ENCODE measurements at regions not wholly inside any gene's neighbourhood (a gene's known extent, or its start where the extent isn't known, plus 50 kb on each side); places are given as distances from the start of the nearest gene placed in this dataset.
"Not testable (repeated sequence)": the region's sequence is repeated elsewhere in the genome, so short reads cannot be mapped to it uniquely, and the experiment has no call there.

DNA sequence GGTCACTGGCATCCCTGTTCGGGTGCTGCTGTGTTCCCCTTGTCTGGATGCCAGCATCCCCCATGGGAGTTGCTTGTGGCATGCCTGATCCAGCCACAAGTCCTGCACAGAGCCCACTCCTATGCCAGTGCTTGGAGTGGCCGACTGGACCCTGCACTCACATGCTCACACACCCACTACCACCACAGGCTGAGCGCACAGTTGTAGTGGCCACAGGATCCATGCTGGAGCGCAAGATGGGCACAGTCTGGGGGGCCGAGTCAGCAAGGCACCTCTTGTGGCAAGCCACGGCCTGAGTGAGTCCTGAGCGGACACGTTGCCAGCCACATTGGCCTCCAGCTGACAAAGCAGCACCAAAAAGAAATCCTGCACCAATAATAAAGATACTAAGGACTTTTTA, 661.6 kb upstream of the TMPRSS15 start:
- no peak for DNase-seq (ENCODE audit: low spot score)

DNA sequence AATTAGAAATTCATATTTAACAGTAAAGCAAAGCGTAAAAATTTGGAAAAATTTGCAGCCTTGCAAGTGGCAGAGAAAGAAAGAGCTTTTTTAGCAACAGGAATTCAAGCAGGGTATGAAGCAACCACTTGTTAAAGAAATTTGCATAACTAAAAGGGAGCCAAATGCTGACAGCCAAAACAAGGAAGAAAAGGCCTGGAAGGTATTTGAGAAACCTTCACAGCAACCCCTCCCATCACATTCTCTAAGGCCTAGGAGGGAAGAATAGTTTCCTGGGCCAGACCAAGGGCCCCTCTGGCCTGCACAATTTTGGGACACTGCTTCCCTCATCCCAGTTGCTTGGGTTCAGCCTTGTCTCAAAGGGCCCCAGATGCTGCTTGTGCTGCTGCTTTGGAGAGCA, 672.4 kb upstream of the TMPRSS15 start:
- DNase-seq (ENCODE audit: low spot score) = no peak

DNA sequence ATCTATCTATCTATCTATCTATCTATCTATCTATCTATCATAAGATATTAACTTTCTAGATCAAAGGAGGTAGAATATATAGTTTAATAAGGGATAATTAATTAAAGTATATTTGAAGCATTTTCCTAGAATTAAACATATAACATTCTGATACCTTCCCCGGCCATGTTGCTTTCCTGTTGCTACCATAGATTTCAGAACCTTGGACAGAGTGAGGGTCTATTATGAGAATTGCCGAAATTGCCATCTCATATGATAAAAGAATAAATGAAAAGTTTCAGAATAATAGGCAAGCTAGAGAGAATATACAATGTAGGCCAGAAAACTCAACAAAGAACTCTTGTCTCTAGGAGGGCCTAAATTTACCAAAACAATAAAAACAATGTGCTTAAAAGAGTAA, 706.1 kb upstream of the TMPRSS15 start:
- no peak for DNase-seq (ENCODE audit: low spot score)

DNA sequence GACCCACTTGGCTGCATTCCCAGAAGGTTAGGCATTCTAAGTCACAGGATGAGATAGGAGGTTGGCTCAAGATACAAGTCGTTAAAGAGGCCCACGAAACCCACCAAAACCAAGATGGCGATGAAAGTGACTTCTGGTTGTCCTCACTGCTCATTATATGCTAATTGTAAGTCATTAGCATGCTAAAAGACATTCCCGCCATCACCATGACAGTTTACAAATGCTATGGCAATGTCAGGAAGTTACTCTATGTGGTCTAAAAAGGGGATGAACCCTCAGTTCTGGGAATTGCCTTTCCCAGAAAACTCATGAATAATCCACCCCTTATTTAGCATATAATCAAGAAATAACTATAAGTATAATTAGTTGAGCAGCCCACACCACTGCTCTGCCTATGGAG, 715.7 kb upstream of the TMPRSS15 start:
- not testable (repeated sequence) for DNase-seq (ENCODE audit: low spot score)

DNA sequence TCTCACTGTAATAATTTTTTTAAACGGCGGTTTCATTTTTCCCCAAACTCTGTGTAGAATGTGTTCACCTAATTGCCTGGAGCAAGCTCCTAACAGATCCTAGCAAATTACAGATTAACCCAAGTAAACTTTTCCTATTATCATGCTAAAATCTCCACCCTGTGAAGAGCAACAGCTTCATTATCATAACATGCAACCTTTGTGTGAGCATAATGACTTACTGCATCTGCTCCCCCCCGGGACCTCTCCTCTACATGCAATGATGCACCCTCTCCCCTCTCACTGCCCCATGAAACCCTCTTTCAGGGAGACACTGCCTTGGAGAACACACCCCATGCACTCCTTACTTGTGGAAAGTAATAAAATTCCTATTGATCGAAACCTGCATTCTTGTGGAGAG, 717.0 kb upstream of the TMPRSS15 start:
- no peak for DNase-seq (ENCODE audit: low spot score)

DNA sequence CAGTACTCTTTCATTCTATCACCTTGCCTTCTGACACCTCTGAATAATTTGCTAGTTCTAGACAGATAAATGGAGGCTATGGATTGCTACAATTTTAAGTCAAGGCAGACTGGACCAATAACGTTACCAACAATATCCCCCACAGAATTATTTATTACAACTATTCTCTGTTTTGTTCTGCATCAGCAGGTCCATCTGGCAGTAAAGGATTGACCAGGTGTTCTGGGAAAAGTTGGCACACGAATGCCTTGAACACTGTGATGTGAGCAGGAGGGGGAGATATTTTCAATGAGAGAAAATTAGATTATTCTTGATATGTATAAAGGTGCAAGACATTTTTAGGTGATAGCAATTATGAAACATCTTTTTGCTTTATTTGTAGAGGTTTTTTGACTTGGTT, 718.8 kb upstream of the TMPRSS15 start:
- DNase-seq (ENCODE audit: low spot score) = no peak

DNA sequence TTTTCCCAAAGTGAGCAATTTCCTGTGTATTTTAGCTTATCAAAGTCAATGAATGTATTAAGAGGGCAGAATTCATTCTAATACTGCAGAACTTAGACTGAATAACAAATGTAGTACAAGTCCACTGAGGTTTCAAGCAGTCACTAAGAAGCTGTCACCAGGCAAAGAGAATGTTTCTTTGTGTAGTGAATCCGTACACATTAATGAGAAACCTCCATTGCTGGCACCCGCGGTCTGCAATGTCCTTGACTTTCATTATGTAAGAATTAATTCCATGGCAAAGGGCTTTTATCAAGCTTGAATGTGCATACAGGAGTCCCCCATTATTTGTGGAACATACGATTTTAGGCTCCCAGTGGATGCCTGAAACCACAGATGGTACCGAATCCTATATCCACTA, 719.5 kb upstream of the TMPRSS15 start:
- no peak for DNase-seq (ENCODE audit: low spot score)

DNA sequence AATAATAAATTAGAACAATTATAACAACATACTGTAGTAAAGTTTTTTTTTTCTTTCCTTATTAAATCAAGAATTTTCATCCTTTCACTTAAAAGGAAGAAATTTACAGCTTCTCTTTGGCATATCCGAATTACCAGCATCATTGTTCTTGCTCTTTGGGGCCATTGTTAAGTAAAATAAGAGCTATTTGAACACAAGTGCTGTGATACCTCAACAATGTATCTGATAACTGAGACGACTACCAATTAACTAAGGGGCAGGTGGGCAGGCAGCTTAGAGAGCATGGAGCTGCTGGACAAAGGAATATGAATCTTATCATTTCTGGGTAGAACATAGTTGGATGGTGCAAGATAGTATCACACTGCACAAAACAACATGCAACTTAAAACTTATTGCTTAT, 719.9 kb upstream of the TMPRSS15 start:
- DNase-seq (ENCODE audit: low spot score) = no peak

DNA sequence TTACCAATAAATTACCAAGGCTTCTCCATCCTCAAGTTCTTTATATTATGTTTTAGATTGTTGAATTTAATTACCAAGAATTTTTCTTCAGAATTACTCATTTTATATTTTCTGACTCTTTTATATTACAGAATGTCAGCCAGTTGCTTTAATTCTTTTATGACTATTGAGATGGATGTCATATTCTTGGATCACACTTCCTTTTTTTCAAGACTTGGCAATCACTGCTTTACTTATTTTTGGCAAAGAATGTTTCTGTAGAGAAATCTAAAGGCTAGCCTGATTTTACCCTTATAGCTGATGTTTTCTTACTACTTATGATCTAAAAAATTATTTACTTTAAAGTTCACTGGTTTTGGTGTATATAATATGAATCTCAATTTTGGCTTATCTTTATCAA, 721.1 kb upstream of the TMPRSS15 start:
- DNase-seq (ENCODE audit: low spot score) = no peak

DNA sequence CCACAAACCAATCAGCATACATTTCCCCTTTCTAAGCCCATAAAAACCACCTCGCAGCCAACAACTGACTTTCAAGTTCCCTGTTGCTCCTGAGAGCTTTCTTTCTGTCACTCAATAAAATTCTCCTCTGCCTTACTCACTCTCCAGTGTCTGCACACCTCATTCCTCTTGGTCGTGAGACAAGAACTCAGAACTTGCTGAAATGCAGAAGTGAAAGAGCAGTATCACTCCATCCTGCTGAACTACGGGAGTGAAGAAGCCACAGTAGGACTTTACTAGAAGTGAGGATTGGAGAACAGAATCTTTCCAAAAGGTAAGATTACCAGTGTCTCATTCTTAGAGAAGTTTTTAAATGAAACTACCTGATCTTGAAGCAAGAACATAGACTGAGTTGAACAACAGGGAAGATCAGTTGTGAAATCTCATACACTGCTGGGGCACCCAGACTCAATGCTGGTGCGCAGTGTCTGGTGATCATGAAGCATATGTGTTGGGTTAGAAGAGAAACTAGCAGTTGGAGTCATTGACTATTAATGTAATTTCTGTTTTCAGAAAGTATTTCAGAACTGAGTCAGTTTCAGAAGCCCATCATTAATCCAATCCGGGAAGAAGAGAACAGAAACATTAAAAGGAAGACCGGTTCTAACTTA, 726.9 kb upstream of the TMPRSS15 start:
- no peak for DNase-seq (ENCODE audit: low spot score)

DNA sequence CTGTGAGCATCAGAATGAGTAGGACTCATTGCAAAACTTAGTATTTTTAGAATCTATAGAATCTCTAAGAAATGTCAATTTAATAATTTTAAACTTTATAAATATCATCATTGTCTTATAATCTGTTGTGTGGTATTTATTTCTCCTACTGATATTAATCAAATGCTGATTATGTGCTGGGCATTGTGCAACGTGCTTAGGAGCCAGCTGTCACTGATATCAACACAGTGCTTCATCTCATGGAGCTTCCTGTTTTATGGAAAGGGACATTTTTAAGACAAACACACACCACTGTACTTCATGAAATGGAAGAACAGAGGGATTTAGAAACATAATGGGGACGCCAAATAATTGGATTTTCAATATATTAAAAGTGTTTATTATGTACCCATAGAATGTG, 737.9 kb upstream of the TMPRSS15 start:
- DNase-seq (ENCODE audit: low spot score) = no peak

DNA sequence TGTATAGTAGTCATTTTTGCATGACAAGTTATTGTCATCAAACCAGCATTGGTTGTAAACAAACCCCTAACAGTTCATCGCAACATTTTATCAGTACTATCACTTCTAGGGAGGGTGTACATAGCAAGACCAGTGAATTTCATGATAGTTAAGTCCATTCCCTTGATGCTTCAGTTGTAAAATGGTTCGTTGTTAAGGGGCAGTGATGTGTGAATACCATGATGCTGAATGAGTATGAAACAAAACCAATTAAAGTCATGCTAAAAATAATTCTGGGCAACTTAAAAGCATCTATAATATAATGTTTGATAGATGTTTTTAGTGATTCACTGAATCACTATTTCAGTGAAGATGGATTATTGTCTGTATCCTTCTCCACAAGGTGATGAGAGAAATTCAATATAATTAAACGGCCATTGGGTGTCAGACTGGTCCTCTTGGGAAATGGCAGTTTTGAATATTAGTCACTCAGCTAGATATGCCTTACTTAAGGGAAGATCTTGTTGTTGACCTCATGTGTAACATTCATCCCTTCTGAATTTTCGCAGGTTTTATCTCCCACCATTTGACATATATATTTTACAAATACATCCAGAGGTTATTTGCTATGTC, 742.2 kb upstream of the TMPRSS15 start:
- DNase-seq (ENCODE audit: low spot score) = no peak

DNA sequence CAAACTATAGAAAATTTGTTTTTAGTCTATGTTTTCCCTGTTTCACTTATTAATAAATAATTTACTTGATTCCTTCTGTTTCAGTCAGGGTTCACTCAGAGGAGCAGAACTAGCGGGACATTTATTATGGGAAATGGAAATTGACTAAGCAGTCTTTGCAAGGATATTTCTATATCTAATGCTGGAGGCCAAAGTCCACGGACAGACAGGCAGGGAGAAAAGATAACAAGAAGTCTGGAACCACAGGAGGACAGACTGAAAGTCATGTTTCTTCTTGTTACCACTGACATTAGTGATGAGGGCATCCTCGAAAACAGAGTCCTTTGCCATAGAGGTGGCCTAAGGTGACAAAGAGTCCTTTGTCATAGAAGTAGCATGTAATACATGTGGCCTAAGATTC, 744.5 kb upstream of the TMPRSS15 start:
- no peak for DNase-seq (ENCODE audit: low spot score)

DNA sequence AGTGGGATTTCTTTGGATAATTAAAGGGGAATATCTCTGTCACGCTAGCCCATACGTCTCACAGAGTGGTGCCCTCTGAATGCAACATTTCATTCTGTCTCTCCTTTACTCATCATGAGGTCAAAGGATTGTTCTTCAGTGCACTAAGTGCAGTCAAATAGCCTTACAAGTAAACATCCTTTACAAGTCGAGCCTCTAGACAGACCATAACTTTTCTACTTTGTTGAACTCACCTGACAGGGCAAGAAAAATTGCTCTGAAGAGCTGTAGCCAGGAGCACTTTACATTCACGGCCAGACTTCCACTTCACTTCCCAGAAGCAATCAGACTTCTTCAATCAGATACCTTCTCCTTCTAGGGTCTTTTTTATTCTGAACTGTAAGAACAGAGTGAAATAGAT, 768.0 kb upstream of the TMPRSS15 start:
- DNase-seq (ENCODE audit: low spot score) = no peak

DNA sequence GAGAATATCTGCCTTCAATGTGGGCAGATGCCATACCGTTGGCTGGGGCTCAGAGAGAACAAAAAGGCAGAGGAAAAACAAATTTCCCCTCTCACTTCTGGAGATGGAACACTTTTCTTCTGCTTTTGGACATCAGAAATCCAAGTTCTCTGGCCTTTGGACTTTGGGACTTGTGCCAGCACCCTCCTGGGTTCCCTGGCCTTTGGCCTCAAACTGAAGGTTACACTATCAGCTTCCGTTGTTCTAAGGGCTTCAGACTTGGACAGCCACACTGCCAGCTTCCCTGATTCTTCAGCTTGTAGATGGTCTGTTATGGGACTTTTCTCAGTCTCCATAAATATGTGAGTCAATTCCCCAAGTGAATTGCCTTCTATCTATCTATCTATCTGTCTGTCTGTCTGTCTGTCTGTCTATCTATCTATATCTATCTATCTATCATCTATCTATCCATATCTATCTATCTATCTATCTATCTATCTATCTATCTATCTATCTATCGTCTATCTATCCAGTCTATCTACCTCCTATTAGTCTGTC, 778.1 kb upstream of the TMPRSS15 start:
- no peak for DNase-seq (ENCODE audit: low spot score)

DNA sequence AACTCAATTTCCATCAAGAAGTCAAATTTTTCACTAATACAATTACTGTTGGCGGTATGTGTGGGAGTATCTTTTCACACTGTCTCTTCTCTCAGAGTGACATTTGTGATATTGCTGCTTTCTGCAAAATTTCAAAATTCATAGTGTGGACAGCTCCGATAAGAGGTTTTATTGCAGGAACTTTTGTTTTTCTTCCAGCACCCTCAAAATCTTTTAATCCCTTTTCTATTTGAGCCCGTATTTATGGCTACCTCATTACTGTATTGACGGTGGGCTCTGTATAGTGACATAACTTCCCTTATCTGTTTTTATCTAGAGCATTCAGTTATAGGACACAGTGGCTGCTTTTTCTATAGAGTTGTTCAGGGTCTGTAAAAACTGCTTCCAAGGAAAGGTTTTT, 794.4 kb upstream of the TMPRSS15 start:
- no peak for DNase-seq (ENCODE audit: low spot score)

DNA sequence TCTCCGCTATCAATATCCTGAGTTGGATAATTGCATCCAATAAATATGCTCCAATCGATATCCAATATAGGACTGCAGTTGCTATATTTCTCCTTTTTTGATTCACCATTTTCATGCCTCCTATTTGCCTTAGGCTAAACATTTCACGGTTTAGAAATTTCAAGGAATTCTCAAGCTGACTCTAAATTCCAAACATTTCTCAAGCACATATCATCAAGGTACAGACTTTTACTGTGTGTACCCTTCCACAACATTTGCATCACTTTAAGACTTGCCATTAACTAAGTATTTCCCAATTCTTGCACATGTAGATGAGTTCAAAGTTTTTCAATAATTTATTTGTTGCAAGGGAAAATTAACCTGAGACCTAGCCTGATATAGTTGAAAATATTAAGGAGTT, 795.2 kb upstream of the TMPRSS15 start:
- no peak for DNase-seq (ENCODE audit: low spot score)

DNA sequence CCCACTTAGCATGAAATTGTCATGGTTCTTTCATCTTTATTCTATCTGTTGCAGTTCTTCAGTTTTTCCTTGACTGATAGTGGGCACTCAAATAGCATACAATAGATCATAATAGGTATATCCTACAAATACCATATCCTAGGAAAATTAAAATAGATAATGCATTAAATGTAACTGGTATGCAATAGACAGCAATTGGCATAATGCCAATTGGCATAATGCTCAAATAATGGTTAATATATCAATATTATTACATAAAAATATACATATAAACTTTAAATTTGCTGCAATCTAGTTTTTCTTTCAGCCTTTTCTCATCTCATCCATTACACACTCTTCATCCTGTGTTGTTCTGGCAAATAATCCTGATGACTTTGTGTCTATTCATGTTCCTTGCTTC, 814.6 kb upstream of the TMPRSS15 start:
- DNase-seq (ENCODE audit: low spot score) = no peak

DNA sequence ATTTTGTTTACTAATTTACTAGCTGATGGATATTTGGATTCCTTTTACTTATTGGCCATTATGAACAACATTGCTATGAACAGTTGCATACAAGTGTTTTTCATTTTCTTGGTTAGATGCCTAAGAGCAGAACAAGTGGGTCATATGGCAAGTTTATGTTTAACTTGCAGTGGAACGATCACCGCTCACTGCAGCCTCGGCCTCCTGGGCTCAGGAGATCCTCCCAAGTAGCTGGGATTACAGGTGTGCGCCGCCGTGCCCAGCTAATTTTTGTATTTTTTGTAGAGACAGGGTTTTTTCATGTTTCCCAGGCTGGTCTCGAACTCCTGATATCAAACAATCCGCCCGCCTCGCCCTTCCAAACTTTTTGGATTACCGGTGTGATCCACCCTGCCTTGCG, 820.5 kb upstream of the TMPRSS15 start:
- no peak for DNase-seq (ENCODE audit: low spot score)

DNA sequence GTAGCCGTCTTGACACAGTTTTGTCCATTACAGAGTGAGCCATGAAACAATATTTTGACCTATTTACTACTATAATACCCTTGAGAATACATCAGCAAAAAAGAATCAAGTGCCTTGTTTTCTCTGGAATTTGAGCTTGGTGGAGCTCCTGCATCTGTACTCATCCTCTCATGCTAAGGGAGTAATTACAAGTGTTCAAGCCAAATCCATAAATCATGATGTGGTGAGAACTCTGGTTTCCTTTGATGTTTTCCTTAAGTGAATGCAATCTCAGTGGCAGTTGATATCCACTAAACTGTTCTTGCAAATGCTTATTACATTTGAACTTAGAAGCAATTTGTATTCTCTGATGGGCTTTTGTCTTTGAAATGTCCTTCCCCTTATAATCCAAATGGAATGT, 824.6 kb upstream of the TMPRSS15 start:
- no peak for DNase-seq (ENCODE audit: low spot score)

DNA sequence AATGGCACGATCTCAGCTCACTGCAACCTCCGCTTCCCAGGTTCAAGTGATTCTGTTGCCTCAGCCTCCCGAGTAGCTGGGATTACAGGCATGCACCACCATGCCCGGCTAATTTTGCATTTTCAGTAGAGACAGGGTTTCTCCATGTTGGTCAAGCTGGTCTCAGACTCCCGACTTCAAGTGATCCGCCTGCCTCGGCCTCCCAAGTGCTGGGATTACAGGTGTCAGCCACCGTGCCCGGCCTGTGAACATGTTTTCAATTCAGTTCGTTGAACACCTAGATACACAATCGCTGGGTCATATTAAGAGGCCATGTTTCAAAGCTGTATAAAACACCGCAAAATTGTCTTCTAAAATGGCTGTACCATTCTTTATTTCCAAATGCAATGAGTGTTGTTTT, 830.3 kb upstream of the TMPRSS15 start:
- not testable (repeated sequence) for DNase-seq (ENCODE audit: low spot score)

DNA sequence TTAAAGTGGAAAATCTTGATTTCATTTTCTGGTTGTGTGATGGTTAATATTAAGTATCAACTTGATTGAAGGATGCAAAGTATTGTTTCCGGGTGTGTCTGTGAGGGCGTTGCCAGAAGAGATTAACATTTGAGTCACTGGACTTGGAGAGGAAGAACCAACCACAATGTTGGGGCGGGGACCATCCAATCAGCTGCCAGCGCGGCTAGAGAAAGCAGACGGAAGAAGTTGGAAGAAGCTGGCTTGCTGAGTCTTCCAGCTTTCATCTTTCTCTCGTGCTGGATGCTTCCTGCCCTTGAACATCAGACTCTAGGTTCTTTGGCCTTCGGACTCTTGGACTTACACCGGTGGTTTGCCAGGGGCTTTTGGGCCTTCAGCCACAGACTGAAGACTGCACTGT, 832.6 kb upstream of the TMPRSS15 start:
- no peak for DNase-seq (ENCODE audit: low spot score)

DNA sequence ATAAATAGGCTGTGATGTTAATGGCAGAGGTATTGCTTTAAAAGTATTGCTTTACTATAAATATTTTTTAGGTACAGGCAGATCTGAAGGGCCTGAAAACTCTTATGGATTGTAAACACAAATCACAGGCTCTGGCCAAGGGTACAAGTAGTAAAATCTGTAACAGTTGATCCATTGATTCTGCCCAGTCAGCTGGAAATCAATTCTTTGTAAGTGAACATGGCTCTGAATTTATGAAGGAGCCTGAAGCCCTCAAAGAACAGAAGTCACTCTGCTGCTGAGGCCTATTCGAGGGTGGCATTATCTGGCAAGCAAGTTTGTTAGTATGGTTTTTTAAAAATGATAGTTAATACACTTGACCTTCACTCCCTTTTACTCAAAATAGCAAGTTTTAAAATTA, 834.0 kb upstream of the TMPRSS15 start:
- DNase-seq (ENCODE audit: low spot score) = no peak

DNA sequence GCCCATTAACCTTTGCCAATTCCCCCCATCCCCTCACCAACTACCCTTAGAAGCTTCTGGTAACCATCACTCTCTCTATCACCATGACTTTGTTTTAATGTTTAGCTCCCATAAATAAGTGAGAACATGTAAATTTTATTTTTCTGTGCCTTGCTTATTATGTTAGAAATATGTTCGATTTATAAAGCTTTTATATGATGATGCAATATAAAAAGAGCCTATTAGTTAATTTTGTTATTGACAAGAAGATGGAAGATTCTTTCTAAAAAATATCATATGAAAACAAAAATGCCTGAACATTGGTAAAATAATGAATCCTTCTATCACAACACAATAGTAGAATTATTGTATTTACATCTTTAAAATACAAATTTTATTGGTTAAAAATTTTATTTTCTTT, 836.1 kb upstream of the TMPRSS15 start:
- no peak for DNase-seq (ENCODE audit: low spot score)

All from HuH-7 (cell line).